CD14-positive monocyte (primary cell): ENCODE measurements at regions not wholly inside any gene's neighbourhood (a gene's known extent, or its start where the extent isn't known, plus 50 kb on each side); places are given as distances from the start of the nearest gene placed in this dataset.

Source experiments
- DNase-seq, 3 donors: peaks; one replicate each; pipeline ENCODE4 v3.0.0-alpha.2; 2011 to 2022
- H2AFZ ChIP-seq: 2 replicates; pipeline ENCODE4 v1.6.0; 2012; ENCODE audit warnings: mild to moderate bottlenecking, low read depth, low read length, inconsistent platforms; ENCODE audit not compliant: insufficient read depth, poor library complexity, severe bottlenecking
- H3K27ac ChIP-seq, 2 donors: 1 replicate in 1 of 2; 2 replicates in 1 of 2; pipeline ENCODE4 v1.5.1; 2012 to 2013; ENCODE audit warnings: low read length in 2 of 2, control low read depth in 1 of 2, inconsistent platforms in 1 of 2, low read depth in 1 of 2, mild to moderate bottlenecking in 1 of 2
- H3K27me3 ChIP-seq, 2 donors: one replicate each; pipeline versions ENCODE4 v1.6.0 to v1.6.1; 2011 to 2013; ENCODE audit warnings: low read length in 2 of 2; ENCODE audit not compliant: control insufficient read depth in 2 of 2, insufficient read depth in 2 of 2
- H3K36me3 ChIP-seq, 2 donors: replicated peaks in 1 of 2; 1 replicate in 1 of 2; 2 replicates in 1 of 2; pipeline versions ENCODE4 v1.5.1 to v1.6.1; 2012 to 2013; ENCODE audit warnings: low read length in 2 of 2, control low read depth in 1 of 2, inconsistent platforms in 1 of 2, mild to moderate bottlenecking in 1 of 2; ENCODE audit not compliant: insufficient read depth in 2 of 2, control insufficient read depth in 1 of 2
- H3K4me1 ChIP-seq, 2 donors: 1 replicate in 1 of 2; 2 replicates in 1 of 2; pipeline versions ENCODE4 v1.5.1 to v1.6.1; 2012 to 2013; ENCODE audit warnings: low read length in 2 of 2, control low read depth in 1 of 2, inconsistent platforms in 1 of 2, mild to moderate bottlenecking in 1 of 2, moderate library complexity in 1 of 2; ENCODE audit not compliant: insufficient read depth in 2 of 2, control insufficient read depth in 1 of 2
- H3K4me2 ChIP-seq: replicated peaks from 2 replicates; pipeline ENCODE3; 2012; ENCODE audit warnings: low read length, moderate library complexity, mild to moderate bottlenecking; ENCODE audit not compliant: poor library complexity, severe bottlenecking; ENCODE audit errors: extremely low read depth
- H3K4me3 ChIP-seq, 3 experiments: fragments of 200-600 bp in 1 of 3; sonication (generic) in 1 of 3; replicated peaks in 1 of 3; 1 replicate in 2 of 3; 2 replicates in 1 of 3; pipeline ENCODE4 v1.5.1; 2011 to 2013; ENCODE audit warnings: low read length in 3 of 3, mild to moderate bottlenecking in 3 of 3, control low read depth in 2 of 3, low read depth in 2 of 3, inconsistent platforms in 1 of 3, moderate library complexity in 1 of 3
- H3K79me2 ChIP-seq: 2 replicates; pipeline ENCODE4 v1.6.0; 2012; ENCODE audit warnings: mild to moderate bottlenecking, control low read depth, inconsistent platforms, low read length, moderate library complexity; ENCODE audit not compliant: insufficient read depth
- H3K9ac ChIP-seq: 2 replicates; pipeline ENCODE4 v1.6.0; 2017; ENCODE audit warnings: low read length, mild to moderate bottlenecking; ENCODE audit not compliant: insufficient read depth, poor library complexity, severe bottlenecking
- H3K9me3 ChIP-seq, 2 donors: replicated peaks in 1 of 2; 1 replicate in 1 of 2; 2 replicates in 1 of 2; pipeline versions ENCODE4 v1.5.1 to v1.6.1; 2012 to 2013; ENCODE audit warnings: low read length in 2 of 2, control low read depth in 1 of 2; ENCODE audit not compliant: control insufficient read depth in 1 of 2, insufficient read depth in 1 of 2
- H4K20me1 ChIP-seq: 2 replicates; pipeline ENCODE4 v1.6.0; 2012; ENCODE audit warnings: mild to moderate bottlenecking, low read length, control low read depth, moderate library complexity; ENCODE audit not compliant: insufficient read depth
- H3K27ac Mint-ChIP-seq, 7 donors: one replicate each; pipeline ENCODE4 v1.8.0; 2020; ENCODE audit warnings: mild to moderate bottlenecking in 7 of 7, mixed read lengths in 7 of 7, moderate library complexity in 6 of 7, inconsistent platforms in 2 of 7
- H3K27me3 Mint-ChIP-seq, 3 donors: one replicate each; pipeline ENCODE4 v1.8.0; 2021 to 2022; ENCODE audit warnings: low read depth in 3 of 3, mild to moderate bottlenecking in 3 of 3, mixed read lengths in 3 of 3, moderate library complexity in 3 of 3, inconsistent platforms in 1 of 3
- H3K36me3 Mint-ChIP-seq, 2 donors: one replicate each; pipeline ENCODE4 v1.8.0; 2020; ENCODE audit warnings: mixed read lengths in 2 of 2, inconsistent platforms in 1 of 2, mild to moderate bottlenecking in 1 of 2
- H3K4me1 Mint-ChIP-seq: one replicate; pipeline ENCODE4 v1.8.0; 2020; ENCODE audit warnings: mild to moderate bottlenecking, mixed read lengths
- H3K4me3 Mint-ChIP-seq, 2 donors: one replicate each; pipeline ENCODE4 v1.8.0; 2020; ENCODE audit warnings: mild to moderate bottlenecking in 2 of 2, mixed read lengths in 2 of 2, moderate library complexity in 1 of 2
- H3K9me3 Mint-ChIP-seq, 7 donors: one replicate each; pipeline ENCODE4 v1.8.0; 2020 to 2022; ENCODE audit warnings: mixed read lengths in 7 of 7, mild to moderate bottlenecking in 6 of 7, moderate library complexity in 6 of 7, inconsistent platforms in 2 of 7
- WGBS: methylation state at CpG from one replicate; pipeline ENCODE4 v1.1.5; 2013; ENCODE audit warnings: missing lambda C conversion rate; ENCODE audit not compliant: insufficient coverage; 5-methylcytosine and 5-hydroxymethylcytosine counted together
- intact Hi-C, 2 donors: fragments of 100-400 bp; cut with micrococcal nuclease; formaldehyde crosslinking; loops; one replicate each; pipeline versions ENCODE4 v1.15.0 to v1.15.1; 2023
- TF ChIP-seq, protein P1 (sequence below): fragments of 200-600 bp; IDR thresholded peaks from one replicate; pipeline ENCODE4 v1.8.0; 2022; ENCODE audit warnings: antibody characterized with exemption, mild to moderate bottlenecking

DNA sequence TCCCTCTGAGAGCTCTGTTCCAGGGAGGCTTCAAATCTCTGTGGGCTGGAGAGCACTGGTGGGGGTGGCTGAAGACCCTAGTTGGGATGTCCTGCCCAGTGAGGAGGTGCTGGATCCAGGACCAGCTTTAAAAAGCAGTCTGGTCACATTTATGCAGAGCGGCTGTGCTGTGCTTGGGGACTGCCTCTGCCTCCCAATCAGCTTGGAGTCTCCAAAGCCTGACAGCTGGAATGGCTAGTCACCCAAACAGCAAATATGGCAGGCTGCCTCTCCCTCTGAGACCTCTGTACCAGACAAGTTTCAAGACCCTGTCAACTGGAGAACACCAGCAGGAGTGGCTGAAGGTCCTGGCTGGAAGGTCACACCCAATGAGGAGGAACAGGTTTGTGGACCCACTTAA is 848.1 kb upstream of the DIAPH2 start:
- TF ChIP-seq, protein P1, sequence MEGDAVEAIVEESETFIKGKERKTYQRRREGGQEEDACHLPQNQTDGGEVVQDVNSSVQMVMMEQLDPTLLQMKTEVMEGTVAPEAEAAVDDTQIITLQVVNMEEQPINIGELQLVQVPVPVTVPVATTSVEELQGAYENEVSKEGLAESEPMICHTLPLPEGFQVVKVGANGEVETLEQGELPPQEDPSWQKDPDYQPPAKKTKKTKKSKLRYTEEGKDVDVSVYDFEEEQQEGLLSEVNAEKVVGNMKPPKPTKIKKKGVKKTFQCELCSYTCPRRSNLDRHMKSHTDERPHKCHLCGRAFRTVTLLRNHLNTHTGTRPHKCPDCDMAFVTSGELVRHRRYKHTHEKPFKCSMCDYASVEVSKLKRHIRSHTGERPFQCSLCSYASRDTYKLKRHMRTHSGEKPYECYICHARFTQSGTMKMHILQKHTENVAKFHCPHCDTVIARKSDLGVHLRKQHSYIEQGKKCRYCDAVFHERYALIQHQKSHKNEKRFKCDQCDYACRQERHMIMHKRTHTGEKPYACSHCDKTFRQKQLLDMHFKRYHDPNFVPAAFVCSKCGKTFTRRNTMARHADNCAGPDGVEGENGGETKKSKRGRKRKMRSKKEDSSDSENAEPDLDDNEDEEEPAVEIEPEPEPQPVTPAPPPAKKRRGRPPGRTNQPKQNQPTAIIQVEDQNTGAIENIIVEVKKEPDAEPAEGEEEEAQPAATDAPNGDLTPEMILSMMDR: no peak
- 71% methylated on average over 1 of the region's 1 CpG for WGBS
- H3K4me2 ChIP-seq: no peak overlapping the region
- Mint-ChIP-seq H3K36me3 (no peaks in the 10 kb centered on the region), H3K4me3 (no peak overlapping the region), H3K27me3 (no peaks in the 10 kb centered on the region), H3K4me1 (no peaks in the 10 kb centered on the region), H3K27ac (no peak overlapping the region), H3K9me3 (peaks cover 2 to 14% (median 6%) of the 10 kb centered on the region in 7 donors)
- H3K9ac ChIP-seq: no peak overlapping the region
- H3K79me2 ChIP-seq: no peaks in the 10 kb centered on the region
- DNase-seq: no peak
- no peaks in the 10 kb centered on the region for H3K27me3 ChIP-seq
- no peak overlapping the region for H3K4me3 ChIP-seq
- no peaks in the 10 kb centered on the region for H3K36me3 ChIP-seq
- H3K4me1 ChIP-seq: no peaks in the 10 kb centered on the region
- no peak overlapping the region for H3K27ac ChIP-seq
- H4K20me1 ChIP-seq: no peaks in the 10 kb centered on the region
- no peak overlapping the region for H2AFZ ChIP-seq
- peaks cover 9 to 20% of the 10 kb centered on the region in 2 donors for H3K9me3 ChIP-seq
- intact Hi-C loops: no loop called here

DNA sequence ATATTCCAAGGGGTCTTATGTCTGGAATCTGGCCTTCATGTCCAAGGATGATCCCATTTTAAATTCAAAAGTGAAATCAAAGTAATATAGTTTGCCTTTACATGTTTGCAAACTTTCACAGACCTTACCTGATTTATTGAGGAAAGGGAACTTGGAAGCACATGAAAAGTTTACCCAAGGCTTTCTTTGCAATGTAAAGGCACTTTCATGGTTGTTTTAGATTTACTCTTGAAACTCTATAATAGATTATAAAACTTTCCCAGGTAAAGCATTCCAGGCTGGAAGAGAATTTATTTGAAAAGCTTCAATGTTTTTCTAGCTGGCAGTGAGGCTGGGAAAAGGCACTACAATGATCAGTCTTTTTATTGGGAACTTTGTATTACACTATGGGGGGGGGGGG is 842.8 kb upstream of the DIAPH2 start:
- Mint-ChIP-seq H3K27ac (no peak overlapping the region), H3K4me1 (no peaks in the 10 kb centered on the region), H3K4me3 (no peak overlapping the region), H3K27me3 (no peaks in the 10 kb centered on the region), H3K9me3 (peaks cover 0 to 2% (median 1%) of the 10 kb centered on the region in 7 donors), H3K36me3 (no peaks in the 10 kb centered on the region)
- Histone ChIP-seq H3K4me2 (no peak overlapping the region), H3K4me3 (no peak overlapping the region), H4K20me1 (no peaks in the 10 kb centered on the region), H3K79me2 (no peaks in the 10 kb centered on the region), H2AFZ (no peak overlapping the region), H3K36me3 (no peaks in the 10 kb centered on the region), H3K27me3 (no peaks in the 10 kb centered on the region), H3K9ac (no peak overlapping the region), H3K27ac (no peak overlapping the region), H3K9me3 (peaks cover 0 to 3% of the 10 kb centered on the region in 2 donors), H3K4me1 (no peaks in the 10 kb centered on the region)
- no peak for DNase-seq
- intact Hi-C loops: no loop called here
- TF ChIP-seq, protein P1: no peak
